ENCODE measurements at regions not wholly inside any gene's neighbourhood (a gene's known extent, or its start where the extent isn't known, plus 50 kb on each side); places are given as distances from the start of the nearest gene placed in this dataset.
"Not testable (repeated sequence)": the region's sequence is repeated elsewhere in the genome, so short reads cannot be mapped to it uniquely, and the experiment has no call there.

GRCh38 chr4:81348086-81348777, 123.5 kb downstream of the RASGEF1B start:
- H3K4me3 Mint-ChIP-seq: no peak overlapping the region
- no peaks in the 10 kb centered on the region for H3K9me3 Mint-ChIP-seq
- no peak overlapping the region for H3K27ac Mint-ChIP-seq (ENCODE audit: low read depth)
- ATAC-seq (replicated peaks; ENCODE audit: extremely low read depth, poor library complexity, severe bottlenecking): no peak
- no peaks in the 10 kb centered on the region for H3K36me3 Mint-ChIP-seq (ENCODE audit: insufficient read depth)
- no peak for DNase-seq (ENCODE audit: low spot score in 2 of 2)
- H3K27me3 Mint-ChIP-seq: peaks cover 37% of the 10 kb centered on the region
- H3K4me1 Mint-ChIP-seq: no peaks in the 10 kb centered on the region

- ATAC-seq (replicated peaks; ENCODE audit: extremely low read depth, poor library complexity, severe bottlenecking) (no peak), DNase-seq (ENCODE audit: low spot score in 2 of 2) (no peak)
- no peak overlapping the region for H3K27ac Mint-ChIP-seq (ENCODE audit: low read depth)
- H3K27me3 Mint-ChIP-seq: peaks cover 42% of the 10 kb centered on the region
- no peak overlapping the region for H3K4me3 Mint-ChIP-seq
- H3K36me3 Mint-ChIP-seq (ENCODE audit: insufficient read depth): no peaks in the 10 kb centered on the region
- no peaks in the 10 kb centered on the region for H3K4me1 Mint-ChIP-seq
- no peaks in the 10 kb centered on the region for H3K9me3 Mint-ChIP-seq
Measured at GRCh38 chr4:81346719-81347118, 125.0 kb downstream of the RASGEF1B start.

GRCh38 chr4:81343536-81343935, 128.2 kb downstream of the RASGEF1B start:
- no peaks in the 10 kb centered on the region for H3K36me3 Mint-ChIP-seq (ENCODE audit: insufficient read depth)
- H3K4me3 Mint-ChIP-seq: no peak overlapping the region
- H3K27me3 Mint-ChIP-seq: peaks cover 58% of the 10 kb centered on the region
- H3K4me1 Mint-ChIP-seq: no peaks in the 10 kb centered on the region
- no peak for ATAC-seq (replicated peaks; ENCODE audit: extremely low read depth, poor library complexity, severe bottlenecking)
- DNase-seq (ENCODE audit: low spot score in 2 of 2): no peak
- H3K27ac Mint-ChIP-seq (ENCODE audit: low read depth): no peak overlapping the region
- no peaks in the 10 kb centered on the region for H3K9me3 Mint-ChIP-seq

- ATAC-seq (replicated peaks; ENCODE audit: extremely low read depth, poor library complexity, severe bottlenecking): no peak
- Mint-ChIP-seq H3K4me3 (no peak overlapping the region), H3K27me3 (peaks cover 58% of the 10 kb centered on the region), H3K27ac (ENCODE audit: low read depth) (no peak overlapping the region), H3K36me3 (ENCODE audit: insufficient read depth) (no peaks in the 10 kb centered on the region), H3K9me3 (no peaks in the 10 kb centered on the region), H3K4me1 (no peaks in the 10 kb centered on the region)
- DNase-seq (ENCODE audit: low spot score in 2 of 2): no peak
Measured at GRCh38 chr4:81343046-81343445, 128.0 kb upstream of the PRKG2 start.

GRCh38 chr4:81337211-81337610, 122.2 kb upstream of the PRKG2 start:
- DNase-seq (ENCODE audit: low spot score in 2 of 2): no peak
- ATAC-seq (replicated peaks; ENCODE audit: extremely low read depth, poor library complexity, severe bottlenecking): no peak
- H3K36me3 Mint-ChIP-seq (ENCODE audit: insufficient read depth): no peaks in the 10 kb centered on the region
- H3K4me1 Mint-ChIP-seq: no peaks in the 10 kb centered on the region
- H3K9me3 Mint-ChIP-seq: no peaks in the 10 kb centered on the region
- no peak overlapping the region for H3K27ac Mint-ChIP-seq (ENCODE audit: low read depth)
- no peak overlapping the region for H3K4me3 Mint-ChIP-seq
- H3K27me3 Mint-ChIP-seq: peaks cover 23% of the 10 kb centered on the region

DNA sequence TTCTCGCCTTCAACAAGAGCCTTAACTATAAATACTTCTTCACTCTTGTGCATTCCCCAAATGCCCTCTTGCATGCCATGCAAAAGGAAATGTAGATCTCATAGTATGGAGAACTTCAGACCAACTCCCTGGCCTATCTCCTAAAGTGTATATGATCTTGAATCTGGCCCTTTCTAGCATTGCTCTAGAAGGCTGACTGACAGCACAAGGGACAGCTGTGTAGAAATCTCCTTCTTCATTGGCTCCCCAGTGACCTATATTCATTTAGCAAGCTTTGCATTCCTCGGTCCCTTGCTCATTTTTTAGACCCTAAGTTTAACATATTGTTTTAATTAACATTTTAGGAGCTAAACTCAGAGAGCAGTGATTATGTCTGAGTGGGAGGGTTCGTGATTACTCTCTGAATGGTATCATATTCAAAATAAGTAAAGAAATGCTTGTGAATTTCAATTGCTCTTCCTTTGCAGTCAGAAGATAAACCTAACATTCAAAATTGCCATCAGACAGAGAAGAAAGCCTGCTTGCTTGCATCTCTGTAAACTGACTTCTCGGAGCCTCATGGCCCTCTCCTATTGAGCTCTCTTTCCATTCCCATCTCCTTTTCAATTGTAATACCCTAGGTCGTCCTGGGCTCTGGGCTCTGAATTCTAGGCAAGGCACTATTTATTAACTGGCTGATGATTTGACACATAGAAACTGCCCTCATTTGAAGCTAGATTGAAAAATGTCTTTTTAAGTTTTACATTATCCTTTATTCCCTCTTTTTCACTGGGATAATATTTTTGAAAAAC, 120.3 kb upstream of the PRKG2 start:
- H3K27me3 Mint-ChIP-seq: peaks cover 4% of the 10 kb centered on the region
- ATAC-seq (replicated peaks; ENCODE audit: extremely low read depth, poor library complexity, severe bottlenecking): no peak
- H3K4me3 Mint-ChIP-seq: no peak overlapping the region

DNA sequence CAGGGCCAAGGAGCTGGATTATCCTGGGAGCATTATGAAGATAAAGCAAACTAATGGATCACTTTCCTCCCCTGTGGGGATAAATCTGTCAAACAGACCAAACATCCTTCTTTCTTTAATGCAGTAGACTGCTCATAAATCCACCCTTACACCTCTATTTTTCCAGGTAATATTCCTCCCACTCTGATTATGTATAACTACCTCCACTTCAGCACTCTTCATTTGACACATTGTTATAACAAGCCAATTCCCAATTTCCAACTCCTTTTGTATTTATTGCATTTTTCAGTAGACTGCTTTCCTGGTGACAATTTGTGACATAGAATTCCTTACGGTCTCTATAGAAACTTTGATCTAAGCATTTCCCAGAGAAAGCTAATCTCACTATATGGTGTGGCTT, 115.0 kb upstream of the PRKG2 start:
- ATAC-seq (replicated peaks; ENCODE audit: extremely low read depth, poor library complexity, severe bottlenecking) (no peak), DNase-seq (ENCODE audit: low spot score in 2 of 2) (no peak)
- Mint-ChIP-seq H3K9me3 (no peaks in the 10 kb centered on the region), H3K4me3 (no peak overlapping the region), H3K36me3 (ENCODE audit: insufficient read depth) (no peaks in the 10 kb centered on the region), H3K4me1 (no peaks in the 10 kb centered on the region), H3K27ac (ENCODE audit: low read depth) (no peak overlapping the region), H3K27me3 (peaks cover 12% of the 10 kb centered on the region)

More for the DNA sequence above, 120.3 kb upstream of the PRKG2 start:
- H3K27ac Mint-ChIP-seq (ENCODE audit: low read depth): no peak overlapping the region
- H3K4me1 Mint-ChIP-seq: no peaks in the 10 kb centered on the region
- H3K36me3 Mint-ChIP-seq (ENCODE audit: insufficient read depth): no peaks in the 10 kb centered on the region
- DNase-seq (ENCODE audit: low spot score in 2 of 2): no peak
- no peaks in the 10 kb centered on the region for H3K9me3 Mint-ChIP-seq

DNA sequence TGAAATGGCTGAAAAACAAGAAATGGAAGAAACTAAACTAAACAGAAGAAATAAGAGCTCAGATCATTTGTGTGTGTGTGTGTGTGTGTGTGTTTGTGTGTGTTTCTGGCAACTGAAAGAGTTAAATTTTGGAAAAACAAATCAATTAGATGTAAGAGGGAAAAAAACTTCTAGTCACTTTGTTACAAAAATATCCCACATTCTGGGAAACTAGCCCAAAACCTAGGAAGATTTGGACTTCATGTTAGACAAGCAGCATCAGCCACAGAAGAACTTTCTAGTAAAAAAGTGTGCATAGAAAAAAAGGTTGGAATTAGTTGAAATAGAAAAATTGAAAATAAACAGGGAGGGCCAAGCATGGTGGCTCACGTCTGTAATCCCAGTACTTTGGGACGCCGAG, 111.6 kb upstream of the PRKG2 start:
- no peak overlapping the region for H3K27ac Mint-ChIP-seq (ENCODE audit: low read depth)
- H3K4me3 Mint-ChIP-seq: no peak overlapping the region
- peaks cover 39% of the 10 kb centered on the region for H3K27me3 Mint-ChIP-seq
- H3K36me3 Mint-ChIP-seq (ENCODE audit: insufficient read depth): no peaks in the 10 kb centered on the region
- ATAC-seq (replicated peaks; ENCODE audit: extremely low read depth, poor library complexity, severe bottlenecking) (no peak), DNase-seq (ENCODE audit: low spot score in 2 of 2) (no peak)
- peaks cover 6% of the 10 kb centered on the region for H3K9me3 Mint-ChIP-seq
- no peaks in the 10 kb centered on the region for H3K4me1 Mint-ChIP-seq

GRCh38 chr4:81324594-81324993, 109.6 kb upstream of the PRKG2 start:
- ATAC-seq (replicated peaks; ENCODE audit: extremely low read depth, poor library complexity, severe bottlenecking); H3K9me3 Mint-ChIP-seq; H3K27ac Mint-ChIP-seq (ENCODE audit: low read depth); H3K36me3 Mint-ChIP-seq (ENCODE audit: insufficient read depth); H3K4me3 Mint-ChIP-seq; DNase-seq (ENCODE audit: low spot score in 2 of 2); H3K4me1 Mint-ChIP-seq: not testable (repeated sequence)
- peaks cover 48% of the 10 kb centered on the region for H3K27me3 Mint-ChIP-seq

DNA sequence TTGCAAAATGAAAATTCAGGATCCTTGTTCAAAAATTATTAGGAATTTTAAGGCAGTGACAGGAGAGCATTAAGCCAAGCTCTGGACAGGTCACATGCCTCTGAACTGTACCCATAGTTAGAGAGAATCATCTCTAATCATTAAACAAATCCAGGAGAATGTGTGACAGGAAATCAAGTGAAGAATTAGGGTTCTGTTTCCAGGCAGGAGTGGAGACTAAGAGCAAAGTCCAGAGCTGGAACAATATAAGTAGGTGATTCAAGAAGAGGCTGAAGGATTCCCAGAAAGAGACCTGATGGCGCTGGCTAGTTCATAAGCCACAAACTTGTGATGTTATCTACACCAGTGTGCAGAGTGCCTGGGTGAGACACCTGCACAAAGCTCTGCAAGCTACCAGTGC, 104.6 kb upstream of the PRKG2 start:
- Mint-ChIP-seq H3K4me3 (no peak overlapping the region), H3K27ac (ENCODE audit: low read depth) (no peak overlapping the region), H3K27me3 (peaks cover 40% of the 10 kb centered on the region), H3K4me1 (no peaks in the 10 kb centered on the region), H3K9me3 (peaks cover 6% of the 10 kb centered on the region), H3K36me3 (ENCODE audit: insufficient read depth) (no peaks in the 10 kb centered on the region)
- no peak for DNase-seq (ENCODE audit: low spot score in 2 of 2)
- no peak for ATAC-seq (replicated peaks; ENCODE audit: extremely low read depth, poor library complexity, severe bottlenecking)

DNA sequence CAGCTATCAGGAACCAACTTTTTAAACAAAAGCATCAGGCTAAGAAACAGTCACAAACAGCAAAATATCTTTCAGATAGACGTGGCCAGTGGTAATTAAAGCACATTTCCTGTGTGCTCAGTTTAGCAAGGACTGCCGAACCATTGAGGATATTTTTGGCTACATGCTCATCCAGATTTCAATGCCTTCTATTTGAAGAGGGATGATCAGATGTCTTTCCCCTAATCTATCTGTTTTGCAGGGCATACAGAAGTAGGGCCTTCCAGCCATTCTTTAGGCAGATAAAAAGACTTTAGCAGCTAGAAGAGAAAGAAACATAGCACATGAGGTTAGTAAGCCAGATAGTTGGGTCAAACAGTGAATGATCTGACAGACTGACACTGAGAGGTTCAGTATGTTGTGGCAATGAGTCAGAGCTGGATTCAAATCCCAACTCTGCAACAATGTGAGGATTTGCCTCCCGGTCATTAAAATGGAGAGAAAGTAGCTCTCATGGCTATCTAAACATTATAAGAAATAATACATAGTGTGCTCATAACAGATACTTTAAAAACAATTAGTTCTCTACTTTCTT, 100.0 kb upstream of the PRKG2 start:
- H3K4me3 Mint-ChIP-seq: no peak overlapping the region
- H3K27me3 Mint-ChIP-seq: peaks cover 16% of the 10 kb centered on the region
- no peaks in the 10 kb centered on the region for H3K4me1 Mint-ChIP-seq
- no peaks in the 10 kb centered on the region for H3K9me3 Mint-ChIP-seq
- DNase-seq (ENCODE audit: low spot score in 2 of 2): no peak
- no peak for ATAC-seq (replicated peaks; ENCODE audit: extremely low read depth, poor library complexity, severe bottlenecking)
- no peaks in the 10 kb centered on the region for H3K36me3 Mint-ChIP-seq (ENCODE audit: insufficient read depth)
- H3K27ac Mint-ChIP-seq (ENCODE audit: low read depth): no peak overlapping the region

DNA sequence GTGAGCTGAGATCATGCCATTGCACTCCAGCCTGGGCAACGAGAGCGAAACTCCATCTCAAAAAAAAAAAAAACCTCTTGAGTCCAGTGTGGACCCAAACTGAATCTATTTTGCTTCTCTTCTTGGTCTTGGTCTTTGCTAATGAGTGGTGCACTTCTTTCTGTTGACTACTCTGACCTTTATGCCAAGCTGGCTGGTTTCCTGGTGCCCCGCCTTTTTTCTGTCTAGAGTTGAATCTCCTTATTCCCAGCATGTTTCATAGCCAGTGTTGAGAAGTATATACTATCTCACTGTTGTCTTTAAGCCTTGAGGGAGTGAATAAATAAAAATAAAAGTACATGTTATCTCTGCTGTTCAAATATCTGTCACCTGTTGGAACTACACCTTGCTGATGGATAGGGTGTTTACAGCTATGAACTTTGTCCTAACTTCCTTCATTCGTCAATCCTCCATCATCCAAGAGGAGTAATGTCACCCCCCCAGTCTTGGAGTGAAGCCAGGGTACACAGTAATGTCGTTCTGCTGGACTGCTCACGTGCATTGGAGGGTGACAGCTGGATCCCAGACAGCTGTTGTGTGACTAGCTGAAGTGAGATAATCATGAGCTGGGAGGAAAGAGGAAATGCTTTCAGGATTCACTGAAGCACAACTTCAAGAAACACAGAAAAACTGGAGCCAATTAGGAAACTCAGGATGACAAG, 99.3 kb upstream of the PRKG2 start:
- H3K36me3 Mint-ChIP-seq (ENCODE audit: insufficient read depth): no peaks in the 10 kb centered on the region
- no peaks in the 10 kb centered on the region for H3K4me1 Mint-ChIP-seq
- H3K27me3 Mint-ChIP-seq: peaks cover 10% of the 10 kb centered on the region
- no peaks in the 10 kb centered on the region for H3K9me3 Mint-ChIP-seq
- H3K27ac Mint-ChIP-seq (ENCODE audit: low read depth): no peak overlapping the region
- DNase-seq (ENCODE audit: low spot score in 2 of 2): no peak
- H3K4me3 Mint-ChIP-seq: no peak overlapping the region
- ATAC-seq (replicated peaks; ENCODE audit: extremely low read depth, poor library complexity, severe bottlenecking): no peak
